Osteocyte (in vitro differentiated cells): ENCODE measurements at regions not wholly inside any gene's neighbourhood (a gene's known extent, or its start where the extent isn't known, plus 50 kb on each side); places are given as distances from the start of the nearest gene placed in this dataset.
"Not testable (repeated sequence)": the region's sequence is repeated elsewhere in the genome, so short reads cannot be mapped to it uniquely, and the experiment has no call there.

Source experiments
- DNase-seq: peaks from one replicate; pipeline ENCODE4 v3.0.0; 2021; ENCODE audit warnings: mixed read lengths; ENCODE audit not compliant: unreplicated experiment; ENCODE audit errors: extremely low spot score
- H3K27ac Mint-ChIP-seq: one replicate; pipeline ENCODE4 v1.8.0; 2021; ENCODE audit warnings: mild to moderate bottlenecking, mixed read lengths; ENCODE audit not compliant: unreplicated experiment
- H3K27me3 Mint-ChIP-seq: one replicate; pipeline ENCODE4 v1.8.0; 2021; ENCODE audit warnings: mixed read lengths; ENCODE audit not compliant: unreplicated experiment
- H3K36me3 Mint-ChIP-seq: one replicate; pipeline ENCODE4 v1.8.0; 2021; ENCODE audit warnings: mixed read lengths; ENCODE audit not compliant: unreplicated experiment
- H3K4me1 Mint-ChIP-seq: one replicate; pipeline ENCODE4 v1.8.0; 2021; ENCODE audit warnings: mixed read lengths; ENCODE audit not compliant: unreplicated experiment
- H3K4me3 Mint-ChIP-seq: one replicate; pipeline ENCODE4 v1.8.0; 2021; ENCODE audit warnings: mild to moderate bottlenecking, moderate library complexity, mixed read lengths; ENCODE audit not compliant: unreplicated experiment
- H3K9me3 Mint-ChIP-seq: one replicate; pipeline ENCODE4 v1.8.0; 2021; ENCODE audit warnings: mixed read lengths; ENCODE audit not compliant: unreplicated experiment
- CTCF ChIP-seq: fragments of 200-600 bp; sonication (generic); IDR thresholded peaks from 2 replicates; pipeline ENCODE4 v1.5.0; 2021; ENCODE audit warnings: antibody characterized with exemption, mild to moderate bottlenecking, moderate library complexity

- no peak for DNase-seq
- H3K4me1 Mint-ChIP-seq: no peaks in the 10 kb centered on the region
- H3K4me3 Mint-ChIP-seq: no peak overlapping the region
- TF ChIP-seq CTCF: no peak
- no peaks in the 10 kb centered on the region for H3K9me3 Mint-ChIP-seq
- H3K27me3 Mint-ChIP-seq: no peaks in the 10 kb centered on the region
- no peak overlapping the region for H3K27ac Mint-ChIP-seq
- no peaks in the 10 kb centered on the region for H3K36me3 Mint-ChIP-seq
These were observed 384.9 kb upstream of the NECTIN3 start for GRCh38 chr3:110686701-110687100.

GRCh38 chr3:110687138-110687537 lies 384.5 kb upstream of the NECTIN3 start:
- no peaks in the 10 kb centered on the region for H3K27me3 Mint-ChIP-seq
- H3K4me1 Mint-ChIP-seq: no peaks in the 10 kb centered on the region
- H3K4me3 Mint-ChIP-seq: no peak overlapping the region
- H3K27ac Mint-ChIP-seq: no peak overlapping the region
- no peak for DNase-seq
- H3K9me3 Mint-ChIP-seq: no peaks in the 10 kb centered on the region
- no peaks in the 10 kb centered on the region for H3K36me3 Mint-ChIP-seq
- no peak for TF ChIP-seq CTCF

GRCh38 chr3:110697961-110698360 lies 373.7 kb upstream of the NECTIN3 start:
- Mint-ChIP-seq H3K27ac (peak overlapping the region; percentile 55), H3K36me3 (peaks cover 4% of the 10 kb centered on the region), H3K4me1 (peaks cover 5% of the 10 kb centered on the region), H3K9me3 (peaks cover 20% of the 10 kb centered on the region), H3K4me3 (no peak overlapping the region), H3K27me3 (no peaks in the 10 kb centered on the region)
- DNase-seq: no peak
- TF ChIP-seq CTCF: no peak

GRCh38 chr3:110704332-110704731 lies 367.3 kb upstream of the NECTIN3 start:
- not testable (repeated sequence) for H3K4me1 Mint-ChIP-seq, H3K4me3 Mint-ChIP-seq, H3K27me3 Mint-ChIP-seq, H3K27ac Mint-ChIP-seq, DNase-seq
- H3K36me3 Mint-ChIP-seq: peaks cover 16% of the 10 kb centered on the region
- H3K9me3 Mint-ChIP-seq: peaks cover 41% of the 10 kb centered on the region

- no peak for DNase-seq
- Mint-ChIP-seq H3K27ac (no peak overlapping the region), H3K36me3 (peaks cover 12% of the 10 kb centered on the region), H3K27me3 (no peaks in the 10 kb centered on the region), H3K4me1 (no peaks in the 10 kb centered on the region), H3K4me3 (no peak overlapping the region), H3K9me3 (peaks cover 28% of the 10 kb centered on the region)
- TF ChIP-seq CTCF: no peak
These were observed 363.5 kb upstream of the NECTIN3 start for GRCh38 chr3:110708156-110708555.

- H3K36me3 Mint-ChIP-seq: peaks cover 9% of the 10 kb centered on the region
- H3K4me3 Mint-ChIP-seq: no peak overlapping the region
- H3K4me1 Mint-ChIP-seq: no peaks in the 10 kb centered on the region
- no peaks in the 10 kb centered on the region for H3K27me3 Mint-ChIP-seq
- H3K9me3 Mint-ChIP-seq: peaks cover 21% of the 10 kb centered on the region
- no peak for DNase-seq
- TF ChIP-seq CTCF: no peak
- no peak overlapping the region for H3K27ac Mint-ChIP-seq
These were observed 361.5 kb upstream of the NECTIN3 start for GRCh38 chr3:110710156-110710555.
